ENCODE measurements at regions not wholly inside any gene's neighbourhood (a gene's known extent, or its start where the extent isn't known, plus 50 kb on each side); places are given as distances from the start of the nearest gene placed in this dataset.

DNA sequence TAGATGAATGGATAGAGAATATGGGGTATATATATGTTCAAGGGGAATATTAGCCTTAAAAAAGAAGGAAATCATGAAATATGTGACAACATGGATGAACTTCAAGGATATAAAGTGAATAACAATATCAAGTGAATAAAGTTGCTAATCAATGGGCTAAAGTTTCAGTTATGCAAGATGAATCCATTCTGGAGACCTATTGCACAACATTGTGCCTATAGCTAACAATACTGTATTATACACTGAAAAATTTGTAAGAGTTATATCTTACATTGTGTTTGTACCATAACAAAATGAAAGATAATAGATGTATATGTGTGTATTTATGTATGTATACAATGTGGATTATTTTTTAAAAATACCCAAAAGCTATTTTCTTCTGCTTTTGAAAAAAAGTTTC is 96.3 kb upstream of the DPYD start:
- ChIA-PET POLR2A (no interaction called here), CTCF (no interaction called here)
- Histone ChIP-seq H3K9me3 (ENCODE audit: control insufficient read depth, insufficient read depth, low read depth, low read length) (no peaks in the 10 kb centered on the region), H3K4me3 (ENCODE audit: low read depth, low read length) (no peak overlapping the region), H3K36me3 (ENCODE audit: control insufficient read depth in 2 of 2, insufficient read depth in 1 of 2, low read length in 2 of 2) (no peaks in the 10 kb centered on the region), H3K4me1 (ENCODE audit: control insufficient read depth, insufficient read depth, low read length) (no peaks in the 10 kb centered on the region), H3K27ac (ENCODE audit: extremely low read depth, low read depth, low read length) (no peak overlapping the region)
- TF ChIP-seq ZNF146 (tag by site-specific recombination; IDR thresholded peaks at IDR 0.05) (no peak), ZNF10 (tag by site-specific recombination; IDR thresholded peaks at IDR 0.05) (no peak), ZNF19 (tag by site-specific recombination; IDR thresholded peaks at IDR 0.05; ENCODE audit: low read depth) (no peak), SCRT2 (tag by site-specific recombination; IDR thresholded peaks at IDR 0.05) (no peak), KLF10 (tag by site-specific recombination; IDR thresholded peaks at IDR 0.05) (no peak), ZNF629 (tag by site-specific recombination; IDR thresholded peaks at IDR 0.05) (no peak), ZNF37A (tag by site-specific recombination; IDR thresholded peaks at IDR 0.05) (no peak), ZNF366 (tag by site-specific recombination; conservative IDR thresholded peaks at IDR 0.05) (no peak)
- TF ChIP-seq, protein P1, sequence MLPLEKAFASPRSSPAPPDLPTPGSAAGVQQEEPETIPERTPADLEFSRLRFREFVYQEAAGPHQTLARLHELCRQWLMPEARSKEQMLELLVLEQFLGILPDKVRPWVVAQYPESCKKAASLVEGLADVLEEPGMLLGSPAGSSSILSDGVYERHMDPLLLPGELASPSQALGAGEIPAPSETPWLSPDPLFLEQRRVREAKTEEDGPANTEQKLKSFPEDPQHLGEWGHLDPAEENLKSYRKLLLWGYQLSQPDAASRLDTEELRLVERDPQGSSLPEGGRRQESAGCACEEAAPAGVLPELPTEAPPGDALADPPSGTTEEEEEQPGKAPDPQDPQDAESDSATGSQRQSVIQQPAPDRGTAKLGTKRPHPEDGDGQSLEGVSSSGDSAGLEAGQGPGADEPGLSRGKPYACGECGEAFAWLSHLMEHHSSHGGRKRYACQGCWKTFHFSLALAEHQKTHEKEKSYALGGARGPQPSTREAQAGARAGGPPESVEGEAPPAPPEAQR (tag by site-specific recombination; IDR thresholded peaks at IDR 0.05) = no peak
- TF ChIP-seq, protein P2, sequence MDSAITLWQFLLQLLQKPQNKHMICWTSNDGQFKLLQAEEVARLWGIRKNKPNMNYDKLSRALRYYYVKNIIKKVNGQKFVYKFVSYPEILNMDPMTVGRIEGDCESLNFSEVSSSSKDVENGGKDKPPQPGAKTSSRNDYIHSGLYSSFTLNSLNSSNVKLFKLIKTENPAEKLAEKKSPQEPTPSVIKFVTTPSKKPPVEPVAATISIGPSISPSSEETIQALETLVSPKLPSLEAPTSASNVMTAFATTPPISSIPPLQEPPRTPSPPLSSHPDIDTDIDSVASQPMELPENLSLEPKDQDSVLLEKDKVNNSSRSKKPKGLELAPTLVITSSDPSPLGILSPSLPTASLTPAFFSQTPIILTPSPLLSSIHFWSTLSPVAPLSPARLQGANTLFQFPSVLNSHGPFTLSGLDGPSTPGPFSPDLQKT (IDR thresholded peaks at IDR 0.05; ENCODE audit: borderline replicate concordance, low read depth, low read length) = no peak
- TF ChIP-seq, protein P3, sequence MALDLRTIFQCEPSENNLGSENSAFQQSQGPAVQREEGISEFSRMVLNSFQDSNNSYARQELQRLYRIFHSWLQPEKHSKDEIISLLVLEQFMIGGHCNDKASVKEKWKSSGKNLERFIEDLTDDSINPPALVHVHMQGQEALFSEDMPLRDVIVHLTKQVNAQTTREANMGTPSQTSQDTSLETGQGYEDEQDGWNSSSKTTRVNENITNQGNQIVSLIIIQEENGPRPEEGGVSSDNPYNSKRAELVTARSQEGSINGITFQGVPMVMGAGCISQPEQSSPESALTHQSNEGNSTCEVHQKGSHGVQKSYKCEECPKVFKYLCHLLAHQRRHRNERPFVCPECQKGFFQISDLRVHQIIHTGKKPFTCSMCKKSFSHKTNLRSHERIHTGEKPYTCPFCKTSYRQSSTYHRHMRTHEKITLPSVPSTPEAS (tag by site-specific recombination; IDR thresholded peaks at IDR 0.05) = no peak

- ChIA-PET POLR2A (no interaction called here), CTCF (no interaction called here)
- H3K9me3 ChIP-seq (ENCODE audit: control insufficient read depth, insufficient read depth, low read depth, low read length) = no peaks in the 10 kb centered on the region
- no peak for TF ChIP-seq ZBTB20 (tag by site-specific recombination; IDR thresholded peaks at IDR 0.05)
- no peak for TF ChIP-seq ZNF354C (tag by site-specific recombination; IDR thresholded peaks at IDR 0.05; ENCODE audit: borderline replicate concordance, low read depth)
- TF ChIP-seq ZNF76 (tag by site-specific recombination; IDR thresholded peaks at IDR 0.05; ENCODE audit: borderline replicate concordance, low read depth) = no peak
- TF ChIP-seq ZBTB7A (tag by site-specific recombination; IDR thresholded peaks at IDR 0.05; ENCODE audit: low read depth) = no peak
- TF ChIP-seq GFI1B (tag by site-specific recombination; IDR thresholded peaks at IDR 0.05) = no peak
- TF ChIP-seq, protein P4, sequence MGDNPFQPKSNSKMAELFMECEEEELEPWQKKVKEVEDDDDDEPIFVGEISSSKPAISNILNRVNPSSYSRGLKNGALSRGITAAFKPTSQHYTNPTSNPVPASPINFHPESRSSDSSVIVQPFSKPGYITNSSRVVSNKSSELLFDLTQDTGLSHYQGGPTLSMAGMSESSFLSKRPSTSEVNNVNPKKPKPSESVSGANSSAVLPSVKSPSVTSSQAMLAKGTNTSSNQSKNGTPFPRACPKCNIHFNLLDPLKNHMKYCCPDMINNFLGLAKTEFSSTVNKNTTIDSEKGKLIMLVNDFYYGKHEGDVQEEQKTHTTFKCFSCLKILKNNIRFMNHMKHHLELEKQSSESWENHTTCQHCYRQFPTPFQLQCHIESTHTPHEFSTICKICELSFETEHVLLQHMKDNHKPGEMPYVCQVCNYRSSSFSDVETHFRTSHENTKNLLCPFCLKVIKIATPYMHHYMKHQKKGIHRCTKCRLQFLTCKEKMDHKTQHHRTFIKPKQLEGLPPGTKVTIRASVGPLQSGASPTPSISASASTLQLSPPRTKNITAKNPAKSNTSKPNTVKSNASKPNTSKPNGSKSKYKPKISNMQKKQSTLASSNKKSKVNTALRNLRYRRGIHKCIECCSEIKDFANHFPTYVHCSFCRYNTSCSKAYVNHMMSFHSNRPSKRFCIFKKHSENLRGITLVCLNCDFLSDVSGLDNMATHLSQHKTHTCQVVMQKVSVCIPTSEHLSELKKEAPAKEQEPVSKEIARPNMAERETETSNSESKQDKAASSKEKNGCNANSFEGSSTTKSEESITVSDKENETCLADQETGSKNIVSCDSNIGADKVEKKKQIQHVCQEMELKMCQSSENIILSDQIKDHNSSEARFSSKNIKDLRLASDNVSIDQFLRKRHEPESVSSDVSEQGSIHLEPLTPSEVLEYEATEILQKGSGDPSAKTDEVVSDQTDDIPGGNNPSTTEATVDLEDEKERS (tag by site-specific recombination; IDR thresholded peaks at IDR 0.05) = no peak
- no peak for TF ChIP-seq ZBTB1 (tag by site-specific recombination; IDR thresholded peaks at IDR 0.05)
- TF ChIP-seq PRDM1 (tag by site-specific recombination; IDR thresholded peaks at IDR 0.05) = no peak
- TF ChIP-seq ZNF529 (tag by site-specific recombination; IDR thresholded peaks at IDR 0.05; ENCODE audit: insufficient replicate concordance) = no peak
- TF ChIP-seq ZNF239 (tag by site-specific recombination; IDR thresholded peaks at IDR 0.05) = no peak
- no peak for TF ChIP-seq ZNF610 (tag by site-specific recombination; IDR thresholded peaks at IDR 0.05; ENCODE audit: borderline replicate concordance)
- no peak for TF ChIP-seq ZNF777 (tag by site-specific recombination; IDR thresholded peaks at IDR 0.05; ENCODE audit: borderline replicate concordance)
- no peak for TF ChIP-seq ZXDB (tag by site-specific recombination; IDR thresholded peaks at IDR 0.05)
- TF ChIP-seq, protein P2 (IDR thresholded peaks at IDR 0.05; ENCODE audit: borderline replicate concordance, low read depth, low read length) = no peak
- TF ChIP-seq ZSCAN16 (tag by site-specific recombination; IDR thresholded peaks at IDR 0.05) = no peak
- TF ChIP-seq SP7 (tag by site-specific recombination; IDR thresholded peaks at IDR 0.05) = no peak
- no peak for TF ChIP-seq KLF1 (tag by site-specific recombination; IDR thresholded peaks at IDR 0.05)
- TF ChIP-seq HOXA7 (CRISPR knock-in tag; IDR thresholded peaks at IDR 0.05; ENCODE audit: borderline replicate concordance) = no peak
- H3K4me1 ChIP-seq (ENCODE audit: control insufficient read depth, insufficient read depth, low read length) = no peaks in the 10 kb centered on the region
- no peaks in the 10 kb centered on the region for H3K36me3 ChIP-seq (ENCODE audit: control insufficient read depth in 2 of 2, insufficient read depth in 1 of 2, low read length in 2 of 2)
- no peak overlapping the region for H3K4me3 ChIP-seq (ENCODE audit: low read depth, low read length)
- no peak overlapping the region for H3K27ac ChIP-seq (ENCODE audit: extremely low read depth, low read depth, low read length)
These were observed 87.5 kb upstream of the DPYD start for GRCh38 chr1:98008373-98008772.
